COLO829 (cell line): ENCODE measurements at regions not wholly inside any gene's neighbourhood (a gene's known extent, or its start where the extent isn't known, plus 50 kb on each side); places are given as distances from the start of the nearest gene placed in this dataset.

Experiments
- DNase-seq: peaks from one replicate; pipeline ENCODE4 v3.0.0; 2012; ENCODE audit warnings: low spot score

DNA sequence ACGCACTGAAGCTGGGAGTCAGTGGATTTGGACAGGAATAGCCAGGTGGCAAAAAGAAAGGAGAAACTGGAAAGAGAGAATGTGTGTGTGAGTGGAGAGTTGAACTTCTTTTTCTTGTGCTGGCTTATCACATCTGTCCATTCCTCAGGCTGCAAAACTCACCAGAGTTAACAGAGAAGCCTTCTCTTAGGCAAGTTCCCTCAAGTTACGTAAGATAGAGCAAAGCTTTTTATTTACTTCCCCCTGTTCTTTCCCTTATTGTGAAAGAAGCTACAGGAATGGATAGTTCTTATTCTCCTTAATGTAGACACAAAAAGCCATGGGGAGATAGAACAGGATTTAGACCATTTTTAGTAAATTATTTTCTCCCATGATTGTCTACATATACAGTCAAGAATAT is 188.6 kb downstream of the BMP2 start:
- DNase-seq, result no peak

DNA sequence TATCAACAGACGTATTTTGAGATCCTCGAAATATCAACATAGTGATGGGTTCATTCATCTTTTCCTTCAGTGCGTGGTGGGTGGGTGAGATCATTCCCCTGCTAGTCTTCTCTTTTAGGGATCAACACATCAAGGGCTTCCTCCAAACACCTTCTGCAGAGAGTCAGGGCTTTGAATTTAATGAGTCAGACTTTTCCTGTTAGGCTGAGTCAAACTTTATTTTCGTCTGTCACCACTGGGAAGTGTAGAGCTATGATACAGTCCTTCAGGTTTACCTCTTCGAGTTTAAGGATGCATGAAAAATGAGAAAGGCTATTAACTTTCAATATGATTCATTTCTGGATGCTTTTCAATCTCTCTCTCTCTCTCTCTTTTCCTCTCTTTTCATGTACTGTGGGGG is 189.1 kb downstream of the BMP2 start:
- no peak for DNase-seq

- DNase-seq, result no peak
Measured at GRCh38 chr20:6959900-6960312, 192.4 kb downstream of the BMP2 start.

- no peak for DNase-seq
Measured at GRCh38 chr20:6966721-6967120, 199.2 kb downstream of the BMP2 start.

- no peak for DNase-seq
Measured at GRCh38 chr20:6974838-6975237, 207.4 kb downstream of the BMP2 start.

GRCh38 chr20:6975311-6975710 is 207.8 kb downstream of the BMP2 start:
- DNase-seq, result no peak

- no peak for DNase-seq
Measured at GRCh38 chr20:6976106-6976900, 208.8 kb downstream of the BMP2 start.

DNA sequence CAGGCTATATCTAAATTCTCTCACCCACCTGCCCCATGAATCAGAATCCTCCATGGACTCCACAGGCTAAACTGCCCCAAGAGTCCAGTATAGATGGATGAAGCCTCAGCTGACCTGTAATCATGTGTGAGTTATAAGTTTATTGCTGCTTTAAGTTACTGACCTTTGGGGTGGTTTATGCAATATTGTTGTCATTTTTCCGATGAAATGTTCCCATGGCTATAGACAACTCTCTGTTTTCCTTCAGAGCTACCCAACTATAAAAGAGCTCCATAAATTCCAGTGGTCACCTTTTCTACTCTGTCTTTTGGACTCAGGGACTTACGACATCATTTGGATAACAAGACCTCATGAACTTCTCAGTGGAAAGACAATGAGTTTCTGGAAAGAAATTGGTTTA is 212.1 kb downstream of the BMP2 start:
- no peak for DNase-seq

- DNase-seq, result no peak
Measured at GRCh38 chr20:6993011-6993410, 225.5 kb downstream of the BMP2 start.

- DNase-seq, result no peak
Measured at GRCh38 chr20:6993511-6993910, 226.0 kb downstream of the BMP2 start.

GRCh38 chr20:6994452-6994851 is 227.0 kb downstream of the BMP2 start:
- no peak for DNase-seq

DNA sequence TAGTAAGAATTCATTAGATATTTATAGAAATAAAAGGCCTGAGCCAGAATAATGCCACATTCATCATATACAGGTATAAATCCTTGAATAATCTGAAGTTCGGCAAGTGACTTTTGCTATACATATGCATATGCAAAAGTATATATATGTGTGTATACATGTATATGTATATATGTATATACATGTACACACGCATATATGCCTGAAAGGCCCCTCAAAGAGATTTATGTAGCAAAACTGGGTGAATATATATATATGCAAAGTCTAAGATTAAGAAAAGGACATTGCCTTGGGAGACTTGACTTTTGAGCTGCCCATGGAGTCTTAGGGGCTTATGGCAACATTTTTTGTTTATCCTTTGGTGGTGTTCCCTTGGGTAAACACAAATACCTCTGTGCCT is 231.4 kb downstream of the BMP2 start:
- DNase-seq, result no peak

- no peak for DNase-seq
Measured at GRCh38 chr20:6999381-6999780, 231.9 kb downstream of the BMP2 start.

- no peak for DNase-seq
Measured at GRCh38 chr20:7003598-7003997, 236.1 kb downstream of the BMP2 start.

- no peak for DNase-seq
Measured at GRCh38 chr20:7004801-7005200, 237.3 kb downstream of the BMP2 start.

- DNase-seq, result no peak
Measured at GRCh38 chr20:7010527-7010926, 243.0 kb downstream of the BMP2 start.

DNA sequence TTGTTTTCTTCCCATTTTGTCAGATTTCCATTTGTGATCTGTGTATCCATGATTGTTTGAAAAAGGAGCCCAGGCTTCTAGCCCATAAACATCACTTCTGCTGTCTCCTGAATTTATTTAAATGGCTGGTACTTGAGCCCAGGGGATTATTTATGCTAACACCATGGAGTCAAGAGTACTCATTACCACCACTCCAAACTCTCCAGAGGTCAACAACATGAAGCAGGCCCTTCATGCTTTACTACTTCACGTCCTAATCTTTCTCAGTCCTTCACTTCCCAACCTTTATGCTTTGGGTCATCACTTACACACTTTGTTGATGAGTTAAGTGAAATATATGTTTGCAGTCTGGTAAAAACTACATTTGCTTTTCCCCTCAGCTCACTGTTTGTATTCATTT is 247.8 kb downstream of the BMP2 start:
- DNase-seq, result no peak

DNA sequence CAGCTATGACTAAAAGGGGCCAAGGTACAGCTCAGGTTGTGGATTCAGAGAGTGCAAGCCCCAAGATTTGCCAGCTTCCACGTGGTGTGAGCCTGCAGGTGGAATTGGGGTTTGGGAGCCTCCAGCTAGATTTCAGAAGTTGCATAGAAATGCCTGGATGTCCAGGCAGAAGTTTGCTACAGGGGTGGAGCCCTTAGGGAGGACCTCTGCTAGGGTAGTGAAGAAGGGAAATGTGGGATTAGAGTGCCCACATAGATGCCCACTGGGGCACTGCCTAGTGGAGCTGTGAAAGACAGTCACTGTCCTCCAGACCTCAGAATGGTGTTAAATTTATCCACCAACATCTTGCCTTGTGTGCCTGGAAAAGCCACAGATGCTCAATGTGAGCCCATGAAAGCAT is 255.1 kb downstream of the BMP2 start:
- no peak for DNase-seq

DNA sequence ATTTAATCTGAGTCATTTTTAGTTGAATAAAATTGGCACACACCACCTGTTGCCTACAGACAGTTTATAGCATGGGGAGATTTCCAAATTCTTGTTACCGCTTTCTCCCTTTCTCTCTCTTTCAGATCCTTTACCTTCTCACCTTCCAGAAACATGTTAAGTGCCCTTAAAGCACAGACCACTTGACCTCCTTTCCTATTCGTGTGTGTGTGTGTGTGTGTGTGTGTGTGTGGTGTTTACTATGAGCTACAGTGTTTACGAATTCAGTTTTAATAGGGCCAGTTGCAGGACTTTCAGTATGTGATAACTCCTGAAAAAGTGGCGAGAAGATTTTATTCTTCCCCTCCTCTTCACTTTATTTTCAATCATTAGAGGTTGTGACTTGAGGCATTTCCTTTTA is 258.1 kb downstream of the BMP2 start:
- DNase-seq, result no peak

DNA sequence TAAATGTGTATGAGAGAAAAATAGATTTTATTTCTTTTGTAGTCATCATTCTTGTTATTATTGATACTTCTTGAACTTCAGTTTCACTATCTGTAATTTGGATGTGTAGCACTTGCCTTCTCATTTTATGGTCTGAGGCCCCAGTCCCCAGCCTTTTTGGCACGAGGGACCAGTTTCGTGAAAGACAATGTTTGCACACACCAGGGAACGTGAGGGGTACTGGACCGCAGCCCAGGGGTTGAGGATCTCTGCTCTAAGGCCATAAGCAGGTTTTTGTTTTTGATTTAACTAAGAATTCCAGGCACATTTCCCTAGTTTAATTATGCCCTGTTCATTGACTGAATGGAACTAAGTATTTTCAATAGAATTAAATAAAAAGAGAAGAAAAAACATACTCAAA is 261.5 kb downstream of the BMP2 start:
- DNase-seq, result no peak

- DNase-seq, result no peak
Measured at GRCh38 chr20:7031222-7031621, 263.7 kb downstream of the BMP2 start.

DNA sequence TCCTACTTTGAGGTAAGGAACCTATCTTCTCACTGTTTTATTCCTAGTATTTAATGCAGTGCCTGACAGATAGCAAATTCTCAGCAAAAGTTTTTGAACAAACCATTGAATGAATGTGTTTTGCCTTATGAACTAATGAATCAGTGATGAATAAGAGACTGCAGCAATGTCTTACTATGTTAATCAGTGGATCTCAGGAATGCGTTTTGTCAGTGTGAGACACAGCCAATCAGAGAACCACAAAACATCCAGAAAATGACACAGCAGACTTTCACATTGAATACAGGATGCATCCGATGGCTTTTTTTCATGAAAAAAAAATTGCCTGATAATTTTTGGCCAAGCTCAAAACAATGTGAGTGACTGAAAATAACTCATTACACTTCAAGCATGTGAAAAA is 270.5 kb downstream of the BMP2 start:
- no peak for DNase-seq

DNA sequence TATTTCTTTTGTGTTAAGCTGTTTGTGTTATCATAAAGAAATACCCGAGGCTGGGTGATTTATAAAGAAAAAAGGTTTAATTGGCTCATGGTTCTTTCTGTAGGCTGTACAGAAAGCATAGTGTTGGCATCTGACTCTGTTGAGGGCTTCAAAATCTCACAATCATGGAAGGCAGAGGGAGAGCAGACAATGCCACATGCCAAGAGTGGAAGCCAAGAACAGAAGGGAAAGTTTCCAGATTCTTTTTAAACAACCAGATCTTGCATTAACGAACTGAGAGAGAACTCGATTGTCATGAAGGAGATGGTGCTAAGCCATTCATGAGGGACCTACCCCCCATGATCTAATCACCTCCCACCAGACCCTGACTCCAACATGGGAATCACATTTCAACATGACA is 290.1 kb downstream of the BMP2 start:
- DNase-seq, result no peak

DNA sequence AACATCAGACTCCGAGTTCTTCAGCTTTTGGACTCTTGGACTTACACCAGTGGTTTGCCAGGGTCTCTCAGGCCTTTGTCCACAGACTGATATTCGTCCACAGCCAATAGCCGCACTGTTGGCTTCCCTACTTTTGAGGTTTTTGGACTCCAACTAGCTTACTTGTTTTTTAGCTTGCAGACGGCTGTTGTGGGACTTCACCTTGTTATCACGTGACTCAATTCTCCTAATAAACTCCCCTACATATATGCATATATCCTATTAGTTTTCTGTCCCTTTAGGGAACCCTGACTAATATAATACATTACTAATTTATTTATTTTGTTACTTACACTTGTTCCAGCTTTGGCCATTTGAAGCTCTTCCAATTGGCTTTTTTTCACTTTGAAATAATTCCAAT is 311.3 kb downstream of the BMP2 start:
- no peak for DNase-seq

- no peak for DNase-seq
Measured at GRCh38 chr20:7080472-7080871, 313.0 kb downstream of the BMP2 start.
